SU-DHL-6 (cell line): ENCODE measurements at regions not wholly inside any gene's neighbourhood (a gene's known extent, or its start where the extent isn't known, plus 50 kb on each side); places are given as distances from the start of the nearest gene placed in this dataset.

Experiments used
- CTCF ChIP-seq: fragments of 200-600 bp; sonication (generic); IDR thresholded peaks from one replicate; pipeline ENCODE4 v1.5.1; 2017; ENCODE audit warnings: antibody characterized with exemption, mild to moderate bottlenecking, low read length, moderate library complexity; ENCODE audit not compliant: insufficient read depth, poor library complexity, severe bottlenecking
- EZH2phosphoT487 ChIP-seq: fragments of 200-600 bp; sonication (generic), shearing (Covaris generic); conservative IDR thresholded peaks from 2 replicates; pipeline ENCODE4 v1.6.1; 2018; ENCODE audit warnings: mild to moderate bottlenecking, antibody characterized with exemption, low read length, moderate library complexity, mixed read lengths

GRCh38 chr1:105317976-105318375 lies 1568.3 kb downstream of the AMY1C start:
- TF ChIP-seq CTCF (no peak), EZH2phosphoT487 (no peak)
